ENCODE measurements at regions not wholly inside any gene's neighbourhood (a gene's known extent, or its start where the extent isn't known, plus 50 kb on each side); places are given as distances from the start of the nearest gene placed in this dataset.
"Not testable (repeated sequence)": the region's sequence is repeated elsewhere in the genome, so short reads cannot be mapped to it uniquely, and the experiment has no call there.

- Histone ChIP-seq H3K4me1 (no peaks in the 10 kb centered on the region), H3K4me3 (no peak overlapping the region), H3K27me3 (no peaks in the 10 kb centered on the region), H3K9me3 (no peaks in the 10 kb centered on the region), H3K27ac (no peak overlapping the region), H3K36me3 (no peaks in the 10 kb centered on the region)
- DNase-seq, result no peak
- TF ChIP-seq CTCF (IDR thresholded peaks at IDR 0.05) (no peak), POLR2A (IDR thresholded peaks at IDR 0.05) (no peak)
Measured at GRCh38 chr7:81298951-81299666, 380.3 kb upstream of the SEMA3C start.

- H3K27me3 ChIP-seq, result no peaks in the 10 kb centered on the region
Measured at GRCh38 chr7:81297317-81297716, 378.5 kb upstream of the SEMA3C start.

GRCh38 chr7:81296726-81297125 lies 377.9 kb upstream of the SEMA3C start:
- no peak overlapping the region for H3K4me3 ChIP-seq
- no peak for TF ChIP-seq CTCF (IDR thresholded peaks at IDR 0.05)
- no peak for TF ChIP-seq POLR2A (IDR thresholded peaks at IDR 0.05)
- no peak overlapping the region for H3K27ac ChIP-seq
- no peaks in the 10 kb centered on the region for H3K27me3 ChIP-seq
- H3K9me3 ChIP-seq, result no peaks in the 10 kb centered on the region
- H3K4me1 ChIP-seq, result no peaks in the 10 kb centered on the region
- no peak for DNase-seq
- H3K36me3 ChIP-seq, result no peaks in the 10 kb centered on the region

More at GRCh38 chr7:81297317-81297716, 378.5 kb upstream of the SEMA3C start:
- Histone ChIP-seq H3K36me3 (no peaks in the 10 kb centered on the region), H3K27ac (no peak overlapping the region), H3K4me1 (no peaks in the 10 kb centered on the region), H3K9me3 (no peaks in the 10 kb centered on the region), H3K4me3 (no peak overlapping the region)
- no peak for TF ChIP-seq POLR2A (IDR thresholded peaks at IDR 0.05)
- no peak for TF ChIP-seq CTCF (IDR thresholded peaks at IDR 0.05)
- no peak for DNase-seq

GRCh38 chr7:81294897-81295515 lies 376.2 kb upstream of the SEMA3C start:
- Histone ChIP-seq H3K9me3 (no peaks in the 10 kb centered on the region), H3K4me3 (no peak overlapping the region), H3K27ac (no peak overlapping the region), H3K27me3 (no peaks in the 10 kb centered on the region), H3K36me3 (no peaks in the 10 kb centered on the region), H3K4me1 (no peaks in the 10 kb centered on the region)
- no peak for DNase-seq
- no peak for TF ChIP-seq POLR2A (IDR thresholded peaks at IDR 0.05)
- no peak for TF ChIP-seq CTCF (IDR thresholded peaks at IDR 0.05)

- Histone ChIP-seq H3K4me1 (no peaks in the 10 kb centered on the region), H3K36me3 (no peaks in the 10 kb centered on the region), H3K27ac (no peak overlapping the region), H3K27me3 (no peaks in the 10 kb centered on the region), H3K4me3 (no peak overlapping the region), H3K9me3 (no peaks in the 10 kb centered on the region)
- DNase-seq, result no peak
- TF ChIP-seq POLR2A (IDR thresholded peaks at IDR 0.05) (no peak), CTCF (IDR thresholded peaks at IDR 0.05) (no peak)
Measured at GRCh38 chr7:81293806-81294205, 375.0 kb upstream of the SEMA3C start.

- not testable (repeated sequence) for H3K4me3 ChIP-seq, DNase-seq, H3K9me3 ChIP-seq, H3K27ac ChIP-seq, H3K27me3 ChIP-seq, H3K36me3 ChIP-seq, H3K4me1 ChIP-seq
Measured at GRCh38 chr7:81286754-81287153, 367.9 kb upstream of the SEMA3C start.
